ENCODE measurements at regions not wholly inside any gene's neighbourhood (a gene's known extent, or its start where the extent isn't known, plus 50 kb on each side); places are given as distances from the start of the nearest gene placed in this dataset.

- TF ChIP-seq, protein P1, sequence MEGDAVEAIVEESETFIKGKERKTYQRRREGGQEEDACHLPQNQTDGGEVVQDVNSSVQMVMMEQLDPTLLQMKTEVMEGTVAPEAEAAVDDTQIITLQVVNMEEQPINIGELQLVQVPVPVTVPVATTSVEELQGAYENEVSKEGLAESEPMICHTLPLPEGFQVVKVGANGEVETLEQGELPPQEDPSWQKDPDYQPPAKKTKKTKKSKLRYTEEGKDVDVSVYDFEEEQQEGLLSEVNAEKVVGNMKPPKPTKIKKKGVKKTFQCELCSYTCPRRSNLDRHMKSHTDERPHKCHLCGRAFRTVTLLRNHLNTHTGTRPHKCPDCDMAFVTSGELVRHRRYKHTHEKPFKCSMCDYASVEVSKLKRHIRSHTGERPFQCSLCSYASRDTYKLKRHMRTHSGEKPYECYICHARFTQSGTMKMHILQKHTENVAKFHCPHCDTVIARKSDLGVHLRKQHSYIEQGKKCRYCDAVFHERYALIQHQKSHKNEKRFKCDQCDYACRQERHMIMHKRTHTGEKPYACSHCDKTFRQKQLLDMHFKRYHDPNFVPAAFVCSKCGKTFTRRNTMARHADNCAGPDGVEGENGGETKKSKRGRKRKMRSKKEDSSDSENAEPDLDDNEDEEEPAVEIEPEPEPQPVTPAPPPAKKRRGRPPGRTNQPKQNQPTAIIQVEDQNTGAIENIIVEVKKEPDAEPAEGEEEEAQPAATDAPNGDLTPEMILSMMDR (IDR thresholded peaks at IDR 0.05; ENCODE audit: unreplicated experiment), result no peak
- BruUV-seq (replicated peaks), result no TSS peak
- intact Hi-C loops (cut with micrococcal nuclease; ENCODE audit: unreplicated experiment), result no loop called here
- DNase-seq, result no peak
- Mint-ChIP-seq H3K4me1 (ENCODE audit: low read depth, unreplicated experiment) (no peaks in the 10 kb centered on the region), H3K36me3 (ENCODE audit: insufficient read depth, unreplicated experiment) (no peaks in the 10 kb centered on the region), H3K9me3 (ENCODE audit: low read depth, unreplicated experiment) (peaks cover 4% of the 10 kb centered on the region), H3K27ac (ENCODE audit: unreplicated experiment) (no peak overlapping the region), H3K4me3 (ENCODE audit: low read depth, unreplicated experiment) (no peak overlapping the region), H3K27me3 (ENCODE audit: unreplicated experiment) (no peaks in the 10 kb centered on the region)
- CTCF ChIA-PET, result no interaction called here
Observed at GRCh38 chr15:26314577-26314976, 451.4 kb upstream of the ATP10A start.

DNA sequence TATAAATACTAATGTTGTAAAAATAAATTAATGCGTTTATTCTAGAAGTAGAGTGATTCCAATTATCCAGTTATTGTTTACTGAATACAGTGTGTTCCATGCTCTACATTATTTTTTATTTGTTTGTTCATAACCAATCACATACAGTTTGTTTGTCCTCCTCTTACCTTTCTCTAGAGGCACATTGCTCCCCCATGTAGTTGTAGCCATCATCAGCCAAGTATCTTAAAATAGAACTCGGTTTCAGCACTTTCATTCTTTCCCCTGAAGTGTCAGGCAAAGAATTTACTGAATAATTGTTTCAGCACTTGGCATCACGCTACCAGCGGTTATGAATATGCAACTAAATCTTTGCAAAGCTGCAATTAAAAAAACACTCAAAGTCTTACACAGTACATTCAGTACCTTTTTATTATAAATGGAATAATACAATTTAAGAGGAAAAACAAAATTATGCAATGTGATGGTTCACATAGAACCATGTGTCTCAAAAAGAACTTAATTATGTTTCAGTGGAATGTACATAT is 448.6 kb upstream of the ATP10A start:
- H3K9me3 Mint-ChIP-seq (ENCODE audit: low read depth, unreplicated experiment), result no peaks in the 10 kb centered on the region
- no TSS peak for BruUV-seq (replicated peaks)
- H3K27ac Mint-ChIP-seq (ENCODE audit: unreplicated experiment), result no peak overlapping the region
- no peak for DNase-seq
- CTCF ChIA-PET, result no interaction called here
- TF ChIP-seq, protein P1 (IDR thresholded peaks at IDR 0.05; ENCODE audit: unreplicated experiment), result no peak
- no peak overlapping the region for H3K4me3 Mint-ChIP-seq (ENCODE audit: low read depth, unreplicated experiment)
- H3K27me3 Mint-ChIP-seq (ENCODE audit: unreplicated experiment), result no peaks in the 10 kb centered on the region
- H3K4me1 Mint-ChIP-seq (ENCODE audit: low read depth, unreplicated experiment), result no peaks in the 10 kb centered on the region
- no peaks in the 10 kb centered on the region for H3K36me3 Mint-ChIP-seq (ENCODE audit: insufficient read depth, unreplicated experiment)
- intact Hi-C loops (cut with micrococcal nuclease; ENCODE audit: unreplicated experiment), result no loop called here

DNA sequence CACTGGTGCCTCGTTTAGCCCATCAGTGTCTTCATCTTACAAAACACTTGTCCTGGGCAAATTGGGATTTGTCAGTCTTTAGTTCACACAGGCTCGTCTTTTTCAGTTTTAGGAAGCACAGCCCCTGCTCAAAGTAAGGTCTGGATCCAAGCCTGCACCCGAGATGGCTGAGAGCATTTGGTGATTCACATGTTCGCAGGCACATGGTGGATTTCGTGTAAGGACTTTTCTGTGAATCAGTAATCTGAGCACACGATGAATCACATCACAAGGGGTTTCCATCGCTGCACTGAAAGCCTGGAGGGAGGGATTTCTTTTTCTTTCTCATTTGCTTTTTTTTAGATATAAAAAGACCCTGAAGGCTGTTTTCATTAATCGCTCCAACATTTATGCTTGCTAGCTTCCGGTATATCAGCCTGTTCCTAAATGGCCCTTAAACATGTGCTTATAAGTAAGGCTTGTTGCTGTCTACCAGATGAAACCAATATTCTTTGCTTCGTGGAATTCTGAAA is 435.6 kb upstream of the ATP10A start:
- H3K27ac Mint-ChIP-seq (ENCODE audit: unreplicated experiment), result no peak overlapping the region
- no peaks in the 10 kb centered on the region for H3K36me3 Mint-ChIP-seq (ENCODE audit: insufficient read depth, unreplicated experiment)
- TF ChIP-seq, protein P1 (IDR thresholded peaks at IDR 0.05; ENCODE audit: unreplicated experiment), result no peak
- intact Hi-C loops (cut with micrococcal nuclease; ENCODE audit: unreplicated experiment), result no loop called here
- no peak overlapping the region for H3K4me3 Mint-ChIP-seq (ENCODE audit: low read depth, unreplicated experiment)
- H3K4me1 Mint-ChIP-seq (ENCODE audit: low read depth, unreplicated experiment), result no peaks in the 10 kb centered on the region
- H3K27me3 Mint-ChIP-seq (ENCODE audit: unreplicated experiment), result no peaks in the 10 kb centered on the region
- no peaks in the 10 kb centered on the region for H3K9me3 Mint-ChIP-seq (ENCODE audit: low read depth, unreplicated experiment)
- DNase-seq, result no peak
- BruUV-seq (replicated peaks), result no TSS peak
- CTCF ChIA-PET, result no interaction called here

DNA sequence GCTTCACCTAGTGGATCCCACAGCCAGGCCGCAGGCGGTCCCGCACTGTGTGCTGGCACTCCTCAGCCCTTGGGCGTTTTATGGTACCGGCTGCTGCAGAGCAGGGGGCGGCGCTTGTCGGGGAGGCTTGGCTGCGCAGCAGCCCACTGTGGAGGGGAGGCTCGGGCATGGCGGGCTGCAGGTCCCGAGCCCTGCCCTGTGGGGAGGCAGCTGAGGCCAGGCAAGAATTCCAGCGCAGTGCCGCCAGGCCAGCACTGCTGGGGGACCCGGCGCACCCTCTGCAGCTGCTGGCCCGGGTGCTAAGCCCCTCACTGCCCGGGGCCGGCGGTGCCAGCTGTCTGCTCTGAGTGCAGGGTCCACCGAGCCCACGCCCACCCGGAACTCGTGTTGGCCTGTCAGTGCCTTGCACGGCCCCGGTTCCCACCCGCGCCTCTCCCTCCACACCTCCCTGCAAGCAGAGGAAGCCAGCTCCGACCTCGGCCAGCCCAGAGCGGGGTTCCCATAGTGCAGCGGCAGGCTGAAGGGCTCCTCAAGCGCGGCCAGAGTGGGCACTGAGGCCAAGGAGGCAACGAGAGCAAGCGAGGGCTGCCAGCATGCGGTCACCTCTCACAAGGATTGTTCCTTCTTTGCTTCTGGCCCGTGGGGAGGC is 435.0 kb upstream of the ATP10A start:
- Mint-ChIP-seq H3K9me3 (ENCODE audit: low read depth, unreplicated experiment) (peaks cover 2% of the 10 kb centered on the region), H3K27ac (ENCODE audit: unreplicated experiment) (no peak overlapping the region), H3K4me1 (ENCODE audit: low read depth, unreplicated experiment) (no peaks in the 10 kb centered on the region), H3K27me3 (ENCODE audit: unreplicated experiment) (no peaks in the 10 kb centered on the region), H3K36me3 (ENCODE audit: insufficient read depth, unreplicated experiment) (no peaks in the 10 kb centered on the region), H3K4me3 (ENCODE audit: low read depth, unreplicated experiment) (no peak overlapping the region)
- intact Hi-C loops (cut with micrococcal nuclease; ENCODE audit: unreplicated experiment), result no loop called here
- TF ChIP-seq, protein P1 (IDR thresholded peaks at IDR 0.05; ENCODE audit: unreplicated experiment), result no peak
- BruUV-seq (replicated peaks), result no TSS peak
- CTCF ChIA-PET, result no interaction called here
- DNase-seq, result no peak

All from Calu3 (cell line).